Chondrocyte (in vitro differentiated cells): ENCODE measurements at regions not wholly inside any gene's neighbourhood (a gene's known extent, or its start where the extent isn't known, plus 50 kb on each side); places are given as distances from the start of the nearest gene placed in this dataset.
"Not testable (repeated sequence)": the region's sequence is repeated elsewhere in the genome, so short reads cannot be mapped to it uniquely, and the experiment has no call there.

ENCODE experiments used
- DNase-seq: peaks from one replicate; pipeline ENCODE4 v3.0.0; 2021; ENCODE audit warnings: mixed read lengths, low spot score
- H3K27ac Mint-ChIP-seq: one replicate; pipeline ENCODE4 v1.8.0; 2021; ENCODE audit warnings: mild to moderate bottlenecking, moderate library complexity, mixed read lengths; ENCODE audit not compliant: unreplicated experiment
- H3K27me3 Mint-ChIP-seq: 2 replicates; pipeline ENCODE4 v1.8.0; 2021; ENCODE audit warnings: low read depth, mixed read lengths
- H3K36me3 Mint-ChIP-seq: 2 replicates; pipeline ENCODE4 v1.8.0; 2021; ENCODE audit warnings: low read depth, mixed read lengths
- H3K4me1 Mint-ChIP-seq: 2 replicates; pipeline ENCODE4 v1.8.0; 2021; ENCODE audit warnings: low read depth, mild to moderate bottlenecking, mixed read lengths
- H3K4me3 Mint-ChIP-seq: one replicate; pipeline ENCODE4 v1.8.0; 2021; ENCODE audit warnings: mild to moderate bottlenecking, moderate library complexity, mixed read lengths; ENCODE audit not compliant: unreplicated experiment
- H3K9me3 Mint-ChIP-seq: 2 replicates; pipeline ENCODE4 v1.8.0; 2021; ENCODE audit warnings: low read depth, mixed read lengths
- TF ChIP-seq, protein P1 (sequence below): fragments of 200-600 bp; sonication (generic); IDR thresholded peaks from 2 replicates; pipeline ENCODE4 v1.5.0; 2021; ENCODE audit warnings: antibody characterized with exemption, mild to moderate bottlenecking, moderate library complexity

DNA sequence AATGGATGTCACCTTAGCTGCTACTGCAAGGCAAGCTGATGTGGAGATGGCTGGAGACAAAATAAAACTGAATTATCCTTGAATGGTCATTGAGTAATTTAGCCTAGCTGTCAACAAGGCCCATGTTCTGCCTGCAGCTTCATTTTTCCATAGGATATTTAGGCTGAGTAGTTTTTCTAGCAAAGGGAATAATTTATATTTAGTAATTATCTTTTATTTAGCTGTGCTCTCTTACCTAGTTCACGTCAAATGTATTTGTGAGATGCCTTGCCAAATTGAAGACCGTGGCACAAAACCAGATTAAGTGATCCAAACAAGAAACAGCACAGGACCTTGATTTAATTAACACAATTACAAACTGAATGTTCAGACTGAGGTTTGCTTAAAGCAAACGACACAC lies 77.4 kb upstream of the CEP162 start:
- Mint-ChIP-seq H3K36me3 (no peaks in the 10 kb centered on the region), H3K27me3 (peaks cover 15% of the 10 kb centered on the region), H3K27ac (no peak overlapping the region), H3K4me3 (no peak overlapping the region), H3K9me3 (peaks cover 3% of the 10 kb centered on the region), H3K4me1 (no peaks in the 10 kb centered on the region)
- no peak for DNase-seq
- TF ChIP-seq, protein P1, sequence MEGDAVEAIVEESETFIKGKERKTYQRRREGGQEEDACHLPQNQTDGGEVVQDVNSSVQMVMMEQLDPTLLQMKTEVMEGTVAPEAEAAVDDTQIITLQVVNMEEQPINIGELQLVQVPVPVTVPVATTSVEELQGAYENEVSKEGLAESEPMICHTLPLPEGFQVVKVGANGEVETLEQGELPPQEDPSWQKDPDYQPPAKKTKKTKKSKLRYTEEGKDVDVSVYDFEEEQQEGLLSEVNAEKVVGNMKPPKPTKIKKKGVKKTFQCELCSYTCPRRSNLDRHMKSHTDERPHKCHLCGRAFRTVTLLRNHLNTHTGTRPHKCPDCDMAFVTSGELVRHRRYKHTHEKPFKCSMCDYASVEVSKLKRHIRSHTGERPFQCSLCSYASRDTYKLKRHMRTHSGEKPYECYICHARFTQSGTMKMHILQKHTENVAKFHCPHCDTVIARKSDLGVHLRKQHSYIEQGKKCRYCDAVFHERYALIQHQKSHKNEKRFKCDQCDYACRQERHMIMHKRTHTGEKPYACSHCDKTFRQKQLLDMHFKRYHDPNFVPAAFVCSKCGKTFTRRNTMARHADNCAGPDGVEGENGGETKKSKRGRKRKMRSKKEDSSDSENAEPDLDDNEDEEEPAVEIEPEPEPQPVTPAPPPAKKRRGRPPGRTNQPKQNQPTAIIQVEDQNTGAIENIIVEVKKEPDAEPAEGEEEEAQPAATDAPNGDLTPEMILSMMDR, result no peak

- H3K27ac Mint-ChIP-seq, H3K27me3 Mint-ChIP-seq, H3K4me3 Mint-ChIP-seq, DNase-seq, H3K4me1 Mint-ChIP-seq, H3K36me3 Mint-ChIP-seq: not testable (repeated sequence)
- H3K9me3 Mint-ChIP-seq, result peaks cover 37% of the 10 kb centered on the region
Observed at GRCh38 chr6:84291033-84291432, 63.6 kb upstream of the CEP162 start.

DNA sequence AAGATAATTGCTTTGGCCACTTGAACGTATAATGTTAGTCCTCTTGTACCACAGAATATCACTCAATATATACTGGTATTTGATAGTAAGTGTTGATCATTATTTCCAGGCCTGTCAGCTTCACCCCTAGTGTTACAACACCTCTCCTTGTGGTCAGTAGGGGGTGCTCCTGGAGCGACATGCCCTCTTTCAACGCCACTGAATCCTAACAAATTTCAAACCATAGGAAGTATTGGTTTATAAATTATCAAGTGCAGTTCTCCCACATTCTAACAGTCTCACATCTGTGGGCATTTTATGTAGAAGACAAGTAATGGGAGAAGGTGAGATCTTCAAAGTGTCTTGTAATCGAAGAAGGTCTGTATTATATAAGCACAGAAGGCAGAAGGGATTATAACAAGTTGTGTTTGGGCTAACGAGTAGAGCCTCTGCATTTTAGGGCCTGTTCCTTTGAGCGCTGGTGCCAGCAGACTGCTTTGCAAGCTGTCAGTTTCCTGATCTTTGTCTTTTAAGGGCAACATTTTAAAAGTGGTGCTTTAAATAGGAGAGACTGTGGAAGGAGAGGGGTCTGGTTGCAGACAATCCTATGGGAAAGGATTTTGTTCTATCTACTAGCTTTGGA lies 57.1 kb upstream of the CEP162 start:
- Mint-ChIP-seq H3K27me3 (peaks cover 2% of the 10 kb centered on the region), H3K27ac (no peak overlapping the region), H3K9me3 (peaks cover 9% of the 10 kb centered on the region), H3K4me3 (no peak overlapping the region), H3K36me3 (no peaks in the 10 kb centered on the region), H3K4me1 (peaks cover 8% of the 10 kb centered on the region)
- TF ChIP-seq, protein P1, result peak; percentile 63
- no peak for DNase-seq

DNA sequence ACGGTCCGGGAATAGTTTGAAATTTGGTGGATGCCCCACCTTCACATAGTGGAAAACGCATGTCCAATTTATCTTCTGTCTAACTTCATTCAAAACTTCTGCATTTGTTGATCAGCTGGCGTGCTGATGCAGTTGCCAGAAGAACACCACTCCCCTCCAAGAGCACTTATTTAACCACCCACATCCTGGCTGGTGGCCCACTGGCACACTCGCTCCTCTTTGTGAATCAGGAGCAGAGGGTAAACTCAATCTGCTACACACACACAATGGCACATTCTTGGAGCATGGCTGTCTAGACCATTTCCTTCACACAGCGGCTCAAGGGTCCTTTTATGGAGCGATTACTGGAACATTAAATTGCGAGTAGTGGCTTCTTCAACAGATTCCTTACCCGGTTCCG lies 55.1 kb upstream of the CEP162 start:
- Mint-ChIP-seq H3K27me3 (peaks cover 2% of the 10 kb centered on the region), H3K4me1 (peaks cover 8% of the 10 kb centered on the region), H3K27ac (no peak overlapping the region), H3K36me3 (no peaks in the 10 kb centered on the region), H3K9me3 (no peaks in the 10 kb centered on the region), H3K4me3 (no peak overlapping the region)
- TF ChIP-seq, protein P1, result no peak
- no peak for DNase-seq

DNA sequence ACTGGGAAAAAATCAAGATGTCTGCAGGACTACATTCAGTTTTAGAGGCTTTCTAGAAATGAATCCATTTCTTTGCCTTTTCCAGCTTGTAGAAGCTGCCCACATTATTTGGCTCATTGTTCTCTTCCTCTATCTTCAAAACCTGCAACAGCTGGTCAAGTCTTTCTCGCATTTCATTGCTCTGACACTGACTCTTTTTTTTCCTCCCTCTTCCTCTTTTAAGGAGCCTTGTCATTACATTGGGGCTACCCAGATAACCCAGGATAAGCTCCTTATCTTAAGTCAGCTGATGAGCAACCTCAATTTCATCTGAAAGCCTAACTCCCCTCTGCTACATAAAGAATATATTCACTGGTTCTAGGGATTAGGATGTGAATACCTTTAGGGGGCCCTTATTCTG lies 53.2 kb upstream of the CEP162 start:
- no peak overlapping the region for H3K4me3 Mint-ChIP-seq
- H3K9me3 Mint-ChIP-seq, result no peaks in the 10 kb centered on the region
- H3K4me1 Mint-ChIP-seq, result peaks cover 8% of the 10 kb centered on the region
- no peak for DNase-seq
- H3K27me3 Mint-ChIP-seq, result peaks cover 2% of the 10 kb centered on the region
- TF ChIP-seq, protein P1, result no peak
- no peak overlapping the region for H3K27ac Mint-ChIP-seq
- no peaks in the 10 kb centered on the region for H3K36me3 Mint-ChIP-seq

GRCh38 chr6:84280030-84280429 lies 52.6 kb upstream of the CEP162 start:
- H3K27ac Mint-ChIP-seq, result no peak overlapping the region
- H3K36me3 Mint-ChIP-seq, result no peaks in the 10 kb centered on the region
- TF ChIP-seq, protein P1, result no peak
- peaks cover 2% of the 10 kb centered on the region for H3K27me3 Mint-ChIP-seq
- H3K9me3 Mint-ChIP-seq, result no peaks in the 10 kb centered on the region
- H3K4me3 Mint-ChIP-seq, result no peak overlapping the region
- H3K4me1 Mint-ChIP-seq, result peaks cover 8% of the 10 kb centered on the region
- DNase-seq, result no peak
